Muscle layer of duodenum (tissue), 2 donors: ENCODE measurements at regions not wholly inside any gene's neighbourhood (a gene's known extent, or its start where the extent isn't known, plus 50 kb on each side); places are given as distances from the start of the nearest gene placed in this dataset.

Experiments
- H3K27ac ChIP-seq: one replicate; pipeline ENCODE4 v1.7.0; 2013; ENCODE audit warnings: mild to moderate bottlenecking, low read length
- H3K27me3 ChIP-seq: one replicate; pipeline ENCODE4 v1.7.0; 2013; ENCODE audit warnings: low read depth, mild to moderate bottlenecking, control low read depth, low read length
- H3K36me3 ChIP-seq, 2 donors: one replicate each; pipeline ENCODE4 v1.7.0; 2013; ENCODE audit warnings: low read length in 2 of 2, control low read depth in 1 of 2, mild to moderate bottlenecking in 1 of 2; ENCODE audit not compliant: insufficient read depth in 2 of 2, control insufficient read depth in 1 of 2
- H3K4me1 ChIP-seq, 2 donors: one replicate each; pipeline ENCODE4 v1.7.0; 2013; ENCODE audit warnings: low read length in 2 of 2, mild to moderate bottlenecking in 2 of 2, control low read depth in 1 of 2, moderate library complexity in 1 of 2; ENCODE audit not compliant: insufficient read depth in 2 of 2, control insufficient read depth in 1 of 2
- H3K4me3 ChIP-seq, 2 donors: one replicate each; pipeline ENCODE4 v1.7.0; 2013; ENCODE audit warnings: low read length in 2 of 2, low read depth in 1 of 2, mild to moderate bottlenecking in 1 of 2
- H3K9me3 ChIP-seq, 2 donors: one replicate each; pipeline ENCODE4 v1.7.0; 2013; ENCODE audit warnings: low read length in 2 of 2, control low read depth in 1 of 2, mild to moderate bottlenecking in 1 of 2; ENCODE audit not compliant: control insufficient read depth in 1 of 2
- donor health status: healthy.

DNA sequence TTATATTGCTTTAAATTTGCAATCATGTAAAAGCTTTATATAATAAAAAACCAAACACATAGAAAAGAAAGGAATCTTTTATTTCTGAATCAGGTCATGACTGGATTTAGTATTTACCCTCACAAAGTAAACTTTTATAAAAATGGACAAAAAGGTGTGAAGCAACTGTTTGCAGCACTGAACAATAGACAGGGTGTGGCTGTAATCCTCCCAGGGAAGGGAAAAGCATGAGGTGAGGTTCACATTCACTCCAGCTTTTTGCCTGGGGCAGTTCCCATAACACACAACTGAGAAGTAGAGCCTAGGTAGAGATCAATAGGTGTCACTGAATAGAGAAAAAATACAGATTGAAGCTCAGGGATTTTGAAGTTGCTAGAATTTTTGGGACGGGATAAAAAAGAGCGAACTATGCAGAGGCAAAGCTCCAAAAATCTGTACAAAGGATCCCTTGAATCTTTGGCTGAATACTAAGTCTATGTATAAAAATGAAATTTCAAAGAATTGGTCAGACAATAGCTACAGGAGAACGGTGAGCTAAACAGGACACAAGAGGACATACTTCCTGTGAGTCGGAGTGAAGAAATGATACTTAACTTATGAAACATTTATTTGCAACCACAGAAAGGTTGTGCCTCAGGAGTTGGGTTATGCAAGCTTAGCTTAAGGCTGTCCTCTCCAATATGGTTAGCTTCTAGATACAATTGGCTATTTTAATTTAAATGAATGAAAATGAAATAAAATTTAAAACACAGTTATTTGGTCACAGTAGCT lies 162.0 kb upstream of the ZP4 start:
- Histone ChIP-seq H3K4me3 (no peak overlapping the region), H3K27ac (no peak overlapping the region)

DNA sequence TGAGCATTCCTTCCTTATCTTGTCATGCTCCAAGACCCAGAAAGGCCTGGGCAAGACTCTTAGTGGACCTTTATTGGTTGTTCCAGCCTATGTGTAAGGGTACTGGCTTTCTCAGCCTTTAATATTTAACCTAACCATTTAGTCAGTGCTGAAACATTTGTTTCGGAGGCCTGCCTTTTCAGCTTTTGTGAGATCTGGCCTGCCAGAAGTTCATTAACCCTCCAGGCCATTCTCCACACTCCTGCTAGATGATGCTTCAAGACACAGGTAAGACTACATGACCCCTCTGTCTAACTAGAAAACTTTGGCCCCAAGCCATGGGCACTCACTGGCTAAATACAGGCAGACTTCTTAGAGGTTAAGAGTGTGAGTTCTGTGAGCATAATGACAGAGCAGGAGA lies 138.4 kb upstream of the ZP4 start:
- Histone ChIP-seq H3K27me3 (no peaks in the 10 kb centered on the region), H3K4me3 (no peak overlapping the region), H3K4me1 (no peaks in the 10 kb centered on the region), H3K36me3 (no peaks in the 10 kb centered on the region), H3K27ac (no peak overlapping the region), H3K9me3 (peaks cover 0 to 18% of the 10 kb centered on the region in 2 donors)

More for the DNA sequence above, 162.0 kb upstream of the ZP4 start:
- H3K4me1 ChIP-seq: no peaks in the 10 kb centered on the region
- no peaks in the 10 kb centered on the region for H3K27me3 ChIP-seq
- no peaks in the 10 kb centered on the region for H3K36me3 ChIP-seq
- H3K9me3 ChIP-seq: no peaks in the 10 kb centered on the region

DNA sequence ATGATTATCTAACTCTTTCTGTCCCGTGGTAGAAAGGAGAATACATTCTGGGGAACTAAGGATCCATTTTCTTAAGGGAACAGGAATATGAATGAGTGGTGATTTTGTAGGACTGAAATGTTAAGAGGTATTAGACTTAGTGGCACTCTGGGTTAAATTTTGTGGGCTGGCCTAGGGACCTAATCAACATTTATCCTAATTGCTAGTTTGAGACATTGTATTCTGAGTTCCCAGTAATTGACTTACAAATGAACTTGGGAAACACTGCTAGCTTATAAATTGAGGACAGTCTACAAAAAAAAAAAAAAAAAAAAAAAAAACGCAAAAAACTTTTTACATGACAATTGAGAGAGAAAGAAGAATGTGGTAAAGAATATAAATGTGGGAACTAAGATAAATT lies 136.6 kb upstream of the ZP4 start:
- Histone ChIP-seq H3K27ac (no peak overlapping the region), H3K9me3 (peaks cover 0 to 12% of the 10 kb centered on the region in 2 donors), H3K27me3 (no peaks in the 10 kb centered on the region), H3K4me1 (no peaks in the 10 kb centered on the region), H3K36me3 (no peaks in the 10 kb centered on the region), H3K4me3 (no peak overlapping the region)

DNA sequence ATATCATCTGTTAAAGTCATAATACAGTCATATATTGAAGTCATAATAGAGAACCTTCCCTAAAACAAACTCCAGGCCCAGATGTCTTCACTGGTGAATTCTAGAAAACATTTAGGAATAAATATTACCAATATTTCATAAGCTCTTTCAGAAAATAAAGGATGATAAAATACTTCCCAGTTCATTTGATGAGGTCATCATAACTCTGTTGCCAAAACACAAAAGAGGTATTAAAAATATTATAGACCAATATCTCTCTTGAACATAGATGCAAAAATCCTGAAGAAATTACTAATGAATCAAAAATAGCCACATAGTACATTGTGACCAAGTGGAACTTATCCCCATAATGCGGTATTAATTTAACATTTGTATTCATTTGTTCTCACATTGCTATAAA lies 132.4 kb upstream of the ZP4 start:
- no peaks in the 10 kb centered on the region for H3K27me3 ChIP-seq
- no peak overlapping the region for H3K4me3 ChIP-seq
- no peaks in the 10 kb centered on the region for H3K36me3 ChIP-seq
- no peaks in the 10 kb centered on the region for H3K9me3 ChIP-seq
- no peak overlapping the region for H3K27ac ChIP-seq
- H3K4me1 ChIP-seq: no peaks in the 10 kb centered on the region

DNA sequence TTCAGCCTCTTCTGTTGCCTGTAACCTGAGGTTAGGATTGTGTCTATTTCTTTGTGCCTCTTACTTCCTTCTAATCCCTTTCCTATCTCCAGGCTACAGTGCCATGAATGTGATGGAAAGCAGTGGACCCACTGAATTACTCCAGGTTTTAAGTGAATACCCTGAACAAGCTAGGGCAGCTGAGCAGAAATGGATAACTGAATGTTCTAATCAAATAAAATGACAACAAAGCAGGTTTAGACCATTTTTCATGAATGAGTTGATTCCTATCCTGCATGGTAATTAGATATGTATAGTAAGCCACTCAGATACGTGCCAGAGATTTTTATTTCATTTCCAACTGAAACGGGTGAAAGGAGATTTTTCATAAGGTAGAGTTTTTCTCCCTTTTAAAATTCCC lies 127.5 kb upstream of the ZP4 start:
- Histone ChIP-seq H3K36me3 (no peaks in the 10 kb centered on the region), H3K27ac (no peak overlapping the region), H3K4me3 (no peak overlapping the region), H3K27me3 (no peaks in the 10 kb centered on the region), H3K4me1 (no peaks in the 10 kb centered on the region), H3K9me3 (no peaks in the 10 kb centered on the region)

DNA sequence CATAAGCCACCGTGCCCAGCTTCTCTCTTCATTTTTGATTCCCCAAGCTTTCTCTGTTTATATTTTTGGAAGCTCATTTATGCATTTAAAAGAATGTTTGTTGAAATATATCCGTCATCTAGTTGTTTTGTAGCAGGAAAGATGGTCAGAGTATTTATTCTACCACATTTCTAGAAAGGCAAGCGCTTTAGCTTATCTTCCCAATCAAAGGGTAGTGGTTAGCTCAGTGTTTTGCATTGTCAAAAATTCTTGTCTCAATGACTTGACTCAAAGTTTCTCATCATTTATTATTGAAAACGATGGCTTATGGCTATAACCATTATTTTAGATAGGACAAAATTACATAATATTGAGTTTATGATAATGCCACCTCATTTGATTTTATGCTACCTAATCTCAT lies 116.1 kb upstream of the ZP4 start:
- Histone ChIP-seq H3K9me3 (no peaks in the 10 kb centered on the region), H3K4me3 (no peak overlapping the region), H3K36me3 (no peaks in the 10 kb centered on the region), H3K27me3 (no peaks in the 10 kb centered on the region), H3K27ac (no peak overlapping the region), H3K4me1 (no peaks in the 10 kb centered on the region)

DNA sequence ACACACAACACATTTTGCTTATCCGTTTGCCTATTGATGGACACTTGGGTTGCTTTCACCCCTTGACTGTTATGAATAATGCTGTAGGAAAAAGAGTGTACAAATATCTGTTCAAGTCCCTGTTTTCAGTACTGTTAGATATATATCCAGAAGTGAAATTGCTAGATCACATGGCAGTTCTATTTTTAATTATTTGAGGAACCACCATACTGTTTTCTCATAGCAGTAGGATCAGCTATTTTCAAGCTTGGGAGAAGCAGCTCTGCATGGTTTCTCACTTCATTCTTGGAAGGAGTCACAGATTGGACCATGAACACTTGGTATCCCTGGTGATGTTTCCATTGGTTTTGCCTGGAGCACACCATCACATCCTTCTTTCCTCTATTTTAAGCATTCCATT lies 114.4 kb upstream of the ZP4 start:
- Histone ChIP-seq H3K9me3 (no peaks in the 10 kb centered on the region), H3K27ac (no peak overlapping the region), H3K4me1 (no peaks in the 10 kb centered on the region), H3K27me3 (no peaks in the 10 kb centered on the region), H3K36me3 (no peaks in the 10 kb centered on the region), H3K4me3 (no peak overlapping the region)

DNA sequence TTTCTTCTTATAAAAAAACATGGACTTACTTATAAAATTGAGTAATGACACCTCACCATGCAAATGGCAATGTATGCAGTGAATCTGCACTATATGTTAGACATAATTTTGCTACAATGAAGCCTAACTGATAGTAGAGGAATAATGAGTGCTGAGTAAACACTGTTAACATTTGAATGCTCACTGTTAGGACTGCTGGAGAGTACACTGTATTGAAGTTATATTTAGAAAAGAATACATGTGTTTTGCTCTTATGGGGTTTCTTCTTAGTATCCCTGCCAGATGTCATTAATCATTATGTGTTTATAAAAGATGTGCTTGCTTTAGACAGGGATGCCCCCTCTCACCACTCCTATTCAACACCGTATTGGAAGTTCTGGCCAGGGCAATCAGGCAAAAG lies 111.1 kb upstream of the ZP4 start:
- no peaks in the 10 kb centered on the region for H3K4me1 ChIP-seq
- no peaks in the 10 kb centered on the region for H3K36me3 ChIP-seq
- no peaks in the 10 kb centered on the region for H3K9me3 ChIP-seq
- no peak overlapping the region for H3K4me3 ChIP-seq
- no peak overlapping the region for H3K27ac ChIP-seq
- no peaks in the 10 kb centered on the region for H3K27me3 ChIP-seq

DNA sequence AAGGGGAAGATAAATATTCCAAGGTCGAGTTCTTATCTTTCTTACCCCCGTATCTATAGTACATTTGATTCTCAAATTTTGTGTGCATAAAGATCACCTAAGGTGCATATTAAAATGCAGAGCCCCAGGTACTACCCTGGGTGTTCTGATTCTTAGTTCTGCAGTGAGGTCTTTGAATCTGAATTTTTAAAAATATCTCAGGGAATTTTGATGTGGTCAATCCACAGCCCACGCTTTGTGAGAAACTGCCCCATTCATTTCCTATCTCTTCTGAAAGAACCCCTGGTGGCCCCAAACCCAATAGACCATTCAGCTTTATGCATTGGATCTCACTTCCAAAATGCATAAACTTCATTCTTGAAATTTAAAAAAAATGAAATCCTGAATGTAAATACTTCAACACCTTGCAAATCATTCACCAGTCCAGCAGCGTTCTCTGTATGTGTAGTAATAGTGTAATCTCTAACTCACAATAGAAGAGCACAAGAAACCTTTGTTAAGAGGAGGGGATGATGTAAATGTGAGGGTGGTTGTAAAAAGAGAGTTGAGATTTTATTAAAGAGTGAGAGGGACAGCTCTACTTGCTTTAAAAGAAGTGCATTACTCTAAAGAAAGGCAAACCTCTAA lies 108.8 kb upstream of the ZP4 start:
- Histone ChIP-seq H3K9me3 (no peaks in the 10 kb centered on the region), H3K4me1 (no peaks in the 10 kb centered on the region), H3K27ac (no peak overlapping the region), H3K36me3 (no peaks in the 10 kb centered on the region), H3K27me3 (no peaks in the 10 kb centered on the region), H3K4me3 (no peak overlapping the region)

DNA sequence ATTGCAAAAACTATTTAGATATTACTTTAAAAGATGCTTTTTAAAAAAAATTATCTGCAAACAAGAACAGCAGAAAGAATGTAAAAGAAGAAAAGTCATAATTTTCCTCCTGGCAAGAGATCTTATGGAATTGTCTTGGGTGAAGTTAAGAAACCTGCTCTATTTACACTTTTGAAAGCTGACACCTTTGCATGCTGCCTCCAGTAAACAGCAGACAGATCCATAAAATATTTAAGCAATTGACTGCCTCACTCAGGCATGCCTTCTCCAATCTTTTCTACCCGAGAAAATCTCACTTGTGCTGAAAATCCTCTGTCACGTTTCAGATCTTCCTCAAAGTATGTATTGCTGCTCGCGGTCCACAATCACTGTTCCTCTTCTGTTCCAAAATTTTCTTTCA lies 107.9 kb upstream of the ZP4 start:
- Histone ChIP-seq H3K9me3 (no peaks in the 10 kb centered on the region), H3K4me1 (no peaks in the 10 kb centered on the region)

DNA sequence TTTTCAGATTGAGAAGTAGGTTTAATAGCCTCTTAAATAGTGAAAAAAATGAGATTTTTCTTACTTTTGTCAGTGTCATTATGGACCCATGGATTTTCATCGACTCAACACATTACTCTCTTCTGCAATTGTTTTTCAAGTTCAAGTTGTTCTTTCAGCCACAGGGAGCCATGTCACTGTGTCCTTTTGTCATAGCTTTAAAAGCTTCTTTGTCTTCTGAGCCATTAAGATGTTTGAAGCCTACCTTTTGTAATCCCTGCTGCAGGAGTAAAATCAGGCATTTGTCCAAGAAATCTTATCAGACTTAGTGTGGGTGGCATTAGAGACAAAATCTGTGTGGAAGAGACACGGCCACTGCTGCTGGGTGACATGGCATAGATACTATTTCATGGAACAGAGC lies 92.8 kb upstream of the ZP4 start:
- Histone ChIP-seq H3K4me1 (no peaks in the 10 kb centered on the region), H3K4me3 (no peak overlapping the region), H3K27me3 (no peaks in the 10 kb centered on the region), H3K27ac (no peak overlapping the region), H3K36me3 (no peaks in the 10 kb centered on the region), H3K9me3 (no peaks in the 10 kb centered on the region)

More for the DNA sequence above, 107.9 kb upstream of the ZP4 start:
- H3K36me3 ChIP-seq: no peaks in the 10 kb centered on the region
- no peak overlapping the region for H3K27ac ChIP-seq
- no peaks in the 10 kb centered on the region for H3K27me3 ChIP-seq
- no peak overlapping the region for H3K4me3 ChIP-seq

DNA sequence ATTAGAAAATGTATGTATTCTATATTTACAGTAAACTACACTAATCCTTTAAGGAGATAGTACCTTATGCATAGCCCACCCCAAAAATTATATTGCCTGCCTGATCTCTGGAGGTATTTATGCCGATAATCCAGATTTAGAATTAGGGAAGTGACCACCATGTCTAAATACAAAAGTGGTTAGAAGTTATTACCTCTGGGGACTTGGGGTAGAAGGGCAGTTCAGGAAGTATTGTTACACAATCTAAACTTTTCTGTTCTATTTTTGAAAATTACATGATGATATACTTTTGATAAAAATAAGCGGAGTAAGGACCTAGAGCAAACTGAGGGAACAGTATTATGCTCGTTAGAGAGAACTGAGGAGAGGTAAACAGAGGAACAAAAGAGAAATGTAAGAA lies 90.5 kb upstream of the ZP4 start:
- Histone ChIP-seq H3K27ac (no peak overlapping the region), H3K4me3 (no peak overlapping the region), H3K36me3 (no peaks in the 10 kb centered on the region), H3K4me1 (no peaks in the 10 kb centered on the region), H3K9me3 (no peaks in the 10 kb centered on the region), H3K27me3 (no peaks in the 10 kb centered on the region)
